ENCODE measurements at regions not wholly inside any gene's neighbourhood (a gene's known extent, or its start where the extent isn't known, plus 50 kb on each side); places are given as distances from the start of the nearest gene placed in this dataset.

DNA sequence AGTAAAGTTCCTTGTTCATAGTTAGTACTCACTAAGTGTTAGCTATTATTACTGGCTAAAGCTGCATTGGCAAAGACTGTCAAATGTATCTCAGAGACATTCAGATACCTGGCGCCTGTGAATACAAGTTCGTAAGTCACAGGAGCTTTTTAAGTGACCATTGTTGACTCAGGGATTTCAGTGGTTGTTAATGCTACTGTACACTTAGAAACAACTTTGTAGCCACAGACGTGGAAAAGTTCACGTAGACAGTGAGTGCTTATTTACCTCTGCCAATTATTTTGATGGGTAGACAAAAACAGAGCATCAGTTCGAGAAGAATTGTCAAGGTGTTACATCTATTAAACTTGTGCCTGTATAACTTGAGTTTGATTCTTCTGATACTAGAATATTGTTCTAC is 59.1 kb upstream of the RRP15 start:
- TF ChIP-seq TCF4 (CRISPR knock-in tag; IDR thresholded peaks at IDR 0.05; ENCODE audit: borderline replicate concordance) (no peak), ARNTL (CRISPR knock-in tag; IDR thresholded peaks at IDR 0.05; ENCODE audit: borderline replicate concordance, low read depth) (no peak), ZNF565 (CRISPR knock-in tag; conservative IDR thresholded peaks at IDR 0.05; ENCODE audit: low read depth) (no peak), OSR1 (CRISPR knock-in tag; IDR thresholded peaks at IDR 0.05) (no peak), ZFP3 (CRISPR knock-in tag; IDR thresholded peaks at IDR 0.05) (no peak), ISL1 (CRISPR knock-in tag; IDR thresholded peaks at IDR 0.05) (no peak), RARB (CRISPR knock-in tag; IDR thresholded peaks at IDR 0.05) (no peak), PPARA (CRISPR knock-in tag; IDR thresholded peaks at IDR 0.05; ENCODE audit: borderline replicate concordance) (no peak)
- ATAC-seq, result no peak

Data from SK-N-SH treated with all-trans-retinoic acid at 6 μM for 48 hours (cell line).